ENCODE measurements at regions not wholly inside any gene's neighbourhood (a gene's known extent, or its start where the extent isn't known, plus 50 kb on each side); places are given as distances from the start of the nearest gene placed in this dataset.

- Histone ChIP-seq H3K36me3 (replicated peaks in 1 of 2; ENCODE audit: control insufficient read depth in 1 of 2, insufficient read depth in 2 of 2, low read length in 2 of 2) (no peaks in the 10 kb centered on the region), H3K79me2 (ENCODE audit: insufficient read depth, low read length) (no peaks in the 10 kb centered on the region), H4K20me1 (ENCODE audit: insufficient read depth, low read length) (no peaks in the 10 kb centered on the region), H3K9me3 (replicated peaks in 1 of 2; ENCODE audit: control insufficient read depth in 1 of 2, insufficient read depth in 1 of 2, low read length in 2 of 2) (no peaks in the 10 kb centered on the region), H3K27ac (ENCODE audit: low read depth in 1 of 2, low read length in 2 of 2) (no peak overlapping the region), H3K9ac (ENCODE audit: insufficient read depth, low read length, poor library complexity, severe bottlenecking) (no peak overlapping the region), H3K4me2 (replicated peaks; ENCODE audit: extremely low read depth, low read length, poor library complexity, severe bottlenecking) (no peak overlapping the region), H3K4me3 (replicated peaks in 1 of 3; ENCODE audit: low read depth in 2 of 3, low read length in 3 of 3) (no peak overlapping the region), H2AFZ (ENCODE audit: insufficient read depth, low read depth, low read length, poor library complexity, severe bottlenecking) (no peak overlapping the region), H3K4me1 (ENCODE audit: control insufficient read depth in 1 of 2, insufficient read depth in 2 of 2, low read length in 2 of 2) (no peaks in the 10 kb centered on the region), H3K27me3 (ENCODE audit: control insufficient read depth in 2 of 2, insufficient read depth in 2 of 2, low read length in 2 of 2) (no peaks in the 10 kb centered on the region)
- no peak overlapping the region for H3K27ac Mint-ChIP-seq
- peaks cover 0 to 2% (median 0%) of the 10 kb centered on the region in 7 donors for H3K9me3 Mint-ChIP-seq
- peaks cover 2 to 4% (median 2%) of the 10 kb centered on the region in 3 donors for H3K27me3 Mint-ChIP-seq (ENCODE audit: low read depth in 3 of 3)
- no peak for DNase-seq
- no peak overlapping the region for H3K4me3 Mint-ChIP-seq
- no peaks in the 10 kb centered on the region for H3K36me3 Mint-ChIP-seq
- no peak for TF ChIP-seq CTCF (IDR thresholded peaks at IDR 0.05)
- no CpG with 5 or more reads among the region's 1 CpG for WGBS (ENCODE audit: insufficient coverage)
- no peaks in the 10 kb centered on the region for H3K4me1 Mint-ChIP-seq
- intact Hi-C loops (cut with micrococcal nuclease), result no loop called here
Observed at GRCh38 chr10:44166441-44166840, 218.5 kb downstream of the CXCL12 start.

DNA sequence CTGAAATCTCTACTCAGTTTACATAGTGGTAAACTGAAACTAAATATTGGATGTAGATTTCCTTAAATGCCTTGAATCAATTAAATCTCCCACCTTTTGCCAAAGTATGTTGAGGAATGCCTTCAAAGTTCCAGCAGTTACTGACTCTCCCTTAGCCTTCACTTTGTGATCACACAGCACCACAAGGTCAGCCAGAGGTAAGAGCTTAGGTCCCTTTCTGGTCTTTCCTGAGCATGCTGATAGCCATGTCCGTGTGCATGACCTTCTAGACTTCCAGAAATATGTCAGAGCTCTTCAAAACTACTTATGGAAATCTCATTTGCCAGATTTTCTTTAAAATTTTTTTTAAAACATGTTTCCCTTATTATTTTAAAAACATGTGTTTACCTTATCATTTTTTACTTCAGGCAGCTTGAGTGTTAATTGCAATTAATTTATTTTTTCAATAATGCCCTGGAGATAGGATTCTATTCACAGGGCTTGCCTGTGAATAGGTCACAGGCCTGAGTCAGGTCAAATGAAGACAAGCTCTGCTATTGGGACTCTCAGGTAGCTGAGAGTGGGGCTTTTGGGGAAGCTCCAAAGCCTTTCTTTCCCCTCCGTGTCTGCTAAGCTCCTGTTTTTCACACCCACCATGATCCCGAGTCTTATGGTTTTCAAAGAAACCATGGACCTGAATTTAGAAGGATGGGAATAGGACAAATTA lies 220.5 kb downstream of the CXCL12 start:
- WGBS (ENCODE audit: insufficient coverage), result 100% methylated on average over 1 of the region's 3 CpGs
- peaks cover 0 to 2% (median 0%) of the 10 kb centered on the region in 7 donors for H3K9me3 Mint-ChIP-seq
- H3K27ac Mint-ChIP-seq, result no peak overlapping the region
- no peak overlapping the region for H3K4me3 Mint-ChIP-seq
- H3K27me3 Mint-ChIP-seq (ENCODE audit: low read depth in 3 of 3), result peaks cover 2 to 4% (median 2%) of the 10 kb centered on the region in 3 donors
- Histone ChIP-seq H3K9me3 (replicated peaks in 1 of 2; ENCODE audit: control insufficient read depth in 1 of 2, insufficient read depth in 1 of 2, low read length in 2 of 2) (no peaks in the 10 kb centered on the region), H3K27ac (ENCODE audit: low read depth in 1 of 2, low read length in 2 of 2) (no peak overlapping the region), H2AFZ (ENCODE audit: insufficient read depth, low read depth, low read length, poor library complexity, severe bottlenecking) (no peak overlapping the region), H3K4me3 (replicated peaks in 1 of 3; ENCODE audit: low read depth in 2 of 3, low read length in 3 of 3) (no peak overlapping the region), H3K79me2 (ENCODE audit: insufficient read depth, low read length) (no peaks in the 10 kb centered on the region), H3K36me3 (replicated peaks in 1 of 2; ENCODE audit: control insufficient read depth in 1 of 2, insufficient read depth in 2 of 2, low read length in 2 of 2) (no peaks in the 10 kb centered on the region), H3K4me1 (ENCODE audit: control insufficient read depth in 1 of 2, insufficient read depth in 2 of 2, low read length in 2 of 2) (no peaks in the 10 kb centered on the region), H3K9ac (ENCODE audit: insufficient read depth, low read length, poor library complexity, severe bottlenecking) (no peak overlapping the region), H3K27me3 (ENCODE audit: control insufficient read depth in 2 of 2, insufficient read depth in 2 of 2, low read length in 2 of 2) (no peaks in the 10 kb centered on the region), H3K4me2 (replicated peaks; ENCODE audit: extremely low read depth, low read length, poor library complexity, severe bottlenecking) (no peak overlapping the region), H4K20me1 (ENCODE audit: insufficient read depth, low read length) (no peaks in the 10 kb centered on the region)
- H3K4me1 Mint-ChIP-seq, result no peaks in the 10 kb centered on the region
- no peak for TF ChIP-seq CTCF (IDR thresholded peaks at IDR 0.05)
- no peak for DNase-seq
- intact Hi-C loops (cut with micrococcal nuclease), result no loop called here
- no peaks in the 10 kb centered on the region for H3K36me3 Mint-ChIP-seq
